ENCODE measurements at regions not wholly inside any gene's neighbourhood (a gene's known extent, or its start where the extent isn't known, plus 50 kb on each side); places are given as distances from the start of the nearest gene placed in this dataset.
A peak's percentile ranks its signal among the peaks of the same experiment; 100 is the strongest.

GRCh38 chr4:14180983-14181601, 553.6 kb upstream of the BOD1L1 start:
- H3K27me3 ChIP-seq = no peaks in the 10 kb centered on the region
- no peak for TF ChIP-seq POLR2A (IDR thresholded peaks at IDR 0.05)
- no peak for TF ChIP-seq CTCF (IDR thresholded peaks at IDR 0.05)
- WGBS (ENCODE audit: insufficient coverage, low coverage, low lambda C conversion rate, missing lambda C conversion rate) = 23% methylated on average over 6 of the region's 6 CpGs
- ATAC-seq = peak; percentile 57 to 76 (median 67)
- peak overlapping the region in 1 of 3 donors; percentile 2 for H3K4me3 ChIP-seq
- peak in 1 of 3 donors; percentile 52 for DNase-seq
- H3K27ac ChIP-seq = peak overlapping the region in 1 of 3 donors; percentile 37
- intact Hi-C loops (cut with DNase I) = no loop called here
- H3K4me1 ChIP-seq = peaks cover 0 to 27% (median 8%) of the 10 kb centered on the region in 4 donors
- no peaks in the 10 kb centered on the region for H3K9me3 ChIP-seq
- no peaks in the 10 kb centered on the region for H3K36me3 ChIP-seq

GRCh38 chr4:14182148-14182547, 554.6 kb upstream of the BOD1L1 start:
- WGBS (ENCODE audit: insufficient coverage, low coverage, low lambda C conversion rate, missing lambda C conversion rate) = 73% methylated on average over 2 of the region's 6 CpGs
- H3K4me1 ChIP-seq = peaks cover 0 to 26% (median 8%) of the 10 kb centered on the region in 4 donors

GRCh38 chr4:14184265-14184664, 556.7 kb upstream of the BOD1L1 start:
- 56% methylated on average over 1 of the region's 3 CpGs for WGBS (ENCODE audit: insufficient coverage, low coverage, low lambda C conversion rate, missing lambda C conversion rate)
- Histone ChIP-seq H3K4me1 (peaks cover 0 to 11% (median 0%) of the 10 kb centered on the region in 4 donors), H3K9me3 (no peaks in the 10 kb centered on the region), H3K27me3 (no peaks in the 10 kb centered on the region), H3K36me3 (no peaks in the 10 kb centered on the region), H3K4me3 (no peak overlapping the region), H3K27ac (no peak overlapping the region)
- intact Hi-C loops (cut with DNase I) = no loop called here
- ATAC-seq (peak; percentile 9 to 69 (median 38)), DNase-seq (peak in 1 of 3 donors; percentile 23)
- no peak for TF ChIP-seq CTCF (IDR thresholded peaks at IDR 0.05)
- no peak for TF ChIP-seq POLR2A (IDR thresholded peaks at IDR 0.05)

More at GRCh38 chr4:14182148-14182547, 554.6 kb upstream of the BOD1L1 start:
- TF ChIP-seq CTCF (IDR thresholded peaks at IDR 0.05) = no peak
- TF ChIP-seq POLR2A (IDR thresholded peaks at IDR 0.05) = no peak
- no peaks in the 10 kb centered on the region for H3K27me3 ChIP-seq
- H3K36me3 ChIP-seq = no peaks in the 10 kb centered on the region
- no peak overlapping the region for H3K27ac ChIP-seq
- no peaks in the 10 kb centered on the region for H3K9me3 ChIP-seq
- ATAC-seq = no peak
- no peak overlapping the region for H3K4me3 ChIP-seq
- DNase-seq = no peak
- intact Hi-C loops (cut with DNase I) = no loop called here

DNA sequence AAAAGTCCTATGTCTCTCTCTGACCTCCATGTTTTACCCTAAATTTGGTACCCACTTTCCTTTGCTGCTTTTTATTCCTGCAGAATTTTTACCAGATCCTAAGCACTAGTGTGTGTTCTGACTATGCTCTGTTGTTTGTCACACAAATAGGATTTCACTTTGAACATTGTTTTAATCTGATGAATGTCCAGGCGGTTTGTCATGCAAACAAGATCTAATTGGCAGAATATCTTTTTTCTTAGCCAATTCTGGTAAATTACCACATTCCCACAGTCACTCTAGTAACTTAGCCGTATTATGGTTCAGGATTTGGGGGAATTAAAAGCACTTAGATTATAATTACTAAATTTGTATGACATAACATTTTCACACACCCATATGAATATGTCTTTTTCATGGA, 557.2 kb upstream of the BOD1L1 start:
- ATAC-seq (no peak), DNase-seq (no peak)
- H3K4me1 ChIP-seq = peaks cover 0 to 11% (median 0%) of the 10 kb centered on the region in 4 donors
- no peak overlapping the region for H3K27ac ChIP-seq
- no peaks in the 10 kb centered on the region for H3K9me3 ChIP-seq
- H3K4me3 ChIP-seq = no peak overlapping the region
- intact Hi-C loops (cut with DNase I) = no loop called here
- H3K36me3 ChIP-seq = no peaks in the 10 kb centered on the region
- WGBS (ENCODE audit: insufficient coverage, low coverage, low lambda C conversion rate, missing lambda C conversion rate) = 50% methylated on average over 1 of the region's 2 CpGs
- TF ChIP-seq CTCF (IDR thresholded peaks at IDR 0.05) (no peak), POLR2A (IDR thresholded peaks at IDR 0.05) (no peak)
- H3K27me3 ChIP-seq = no peaks in the 10 kb centered on the region
